ENCODE measurements at regions not wholly inside any gene's neighbourhood (a gene's known extent, or its start where the extent isn't known, plus 50 kb on each side); places are given as distances from the start of the nearest gene placed in this dataset.

- no peaks in the 10 kb centered on the region for H3K36me3 ChIP-seq (ENCODE audit: insufficient read depth)
- H4K20me1 ChIP-seq (replicated peaks; ENCODE audit: insufficient read depth), result no peaks in the 10 kb centered on the region
- H3K27ac ChIP-seq (ENCODE audit: low read depth), result no peak overlapping the region
- no peaks in the 10 kb centered on the region for H3K4me1 ChIP-seq (ENCODE audit: insufficient read depth)
- no peaks in the 10 kb centered on the region for H3K79me2 ChIP-seq (replicated peaks; ENCODE audit: insufficient read depth)
- no peaks in the 10 kb centered on the region for H3K9me2 ChIP-seq (ENCODE audit: insufficient read depth)
- H3F3A ChIP-seq (replicated peaks; ENCODE audit: low read depth), result no peaks in the 10 kb centered on the region
- H3K27me3 ChIP-seq (ENCODE audit: insufficient read depth), result no peaks in the 10 kb centered on the region
- ATAC-seq (no peak), DNase-seq (ENCODE audit: low spot score) (no peak)
- H3K4me3 ChIP-seq, result no peak overlapping the region
- no peak for TF ChIP-seq POLR2AphosphoS5 (IDR thresholded peaks at IDR 0.05; ENCODE audit: low read depth)
- Mint-ChIP-seq H3K4me1 (no peaks in the 10 kb centered on the region), H3K27ac (no peak overlapping the region), H3K9me3 (no peaks in the 10 kb centered on the region), H3K4me3 (no peak overlapping the region), H3K36me3 (ENCODE audit: low read depth) (no peaks in the 10 kb centered on the region), H3K27me3 (ENCODE audit: insufficient read depth, low read depth, poor library complexity) (no peaks in the 10 kb centered on the region)
- H3K4me2 ChIP-seq, result no peak overlapping the region
- no peak overlapping the region for H2AFZ ChIP-seq
Measured at GRCh38 chr14:30227876-30228275, 300.2 kb upstream of the PRKD1 start.

GRCh38 chr14:30230719-30231118 lies 303.1 kb upstream of the PRKD1 start:
- no peaks in the 10 kb centered on the region for H4K20me1 ChIP-seq (replicated peaks; ENCODE audit: insufficient read depth)
- no peak overlapping the region for H3K27ac Mint-ChIP-seq

GRCh38 chr14:30234966-30235365 lies 307.3 kb upstream of the PRKD1 start:
- H3K27me3 ChIP-seq (ENCODE audit: insufficient read depth), result no peaks in the 10 kb centered on the region
- H3K4me3 Mint-ChIP-seq, result no peak overlapping the region
- H3K4me1 ChIP-seq (ENCODE audit: insufficient read depth), result peaks cover 7% of the 10 kb centered on the region; the same call in 1 of the 2 replicates
- no peaks in the 10 kb centered on the region for H4K20me1 ChIP-seq (replicated peaks; ENCODE audit: insufficient read depth)
- H3K9me3 Mint-ChIP-seq, result no peaks in the 10 kb centered on the region
- H3K79me2 ChIP-seq (replicated peaks; ENCODE audit: insufficient read depth), result no peaks in the 10 kb centered on the region
- H3K27ac Mint-ChIP-seq, result no peak overlapping the region
- H3K36me3 ChIP-seq (ENCODE audit: insufficient read depth), result no peaks in the 10 kb centered on the region
- H3K9me2 ChIP-seq (ENCODE audit: insufficient read depth), result peaks cover 23% of the 10 kb centered on the region; the same call in 1 of the 2 replicates
- H3K4me1 Mint-ChIP-seq, result peaks cover 12% of the 10 kb centered on the region
- ATAC-seq (no peak), DNase-seq (ENCODE audit: low spot score) (no peak)
- H3K4me3 ChIP-seq, result no peak overlapping the region
- no peaks in the 10 kb centered on the region for H3K36me3 Mint-ChIP-seq (ENCODE audit: low read depth)
- H3K27me3 Mint-ChIP-seq (ENCODE audit: insufficient read depth, low read depth, poor library complexity), result peaks cover 2% of the 10 kb centered on the region
- H3F3A ChIP-seq (replicated peaks; ENCODE audit: low read depth), result no peaks in the 10 kb centered on the region
- H3K4me2 ChIP-seq, result no peak overlapping the region
- no peak overlapping the region for H2AFZ ChIP-seq
- H3K27ac ChIP-seq (ENCODE audit: low read depth), result no peak overlapping the region
- TF ChIP-seq, protein P1, sequence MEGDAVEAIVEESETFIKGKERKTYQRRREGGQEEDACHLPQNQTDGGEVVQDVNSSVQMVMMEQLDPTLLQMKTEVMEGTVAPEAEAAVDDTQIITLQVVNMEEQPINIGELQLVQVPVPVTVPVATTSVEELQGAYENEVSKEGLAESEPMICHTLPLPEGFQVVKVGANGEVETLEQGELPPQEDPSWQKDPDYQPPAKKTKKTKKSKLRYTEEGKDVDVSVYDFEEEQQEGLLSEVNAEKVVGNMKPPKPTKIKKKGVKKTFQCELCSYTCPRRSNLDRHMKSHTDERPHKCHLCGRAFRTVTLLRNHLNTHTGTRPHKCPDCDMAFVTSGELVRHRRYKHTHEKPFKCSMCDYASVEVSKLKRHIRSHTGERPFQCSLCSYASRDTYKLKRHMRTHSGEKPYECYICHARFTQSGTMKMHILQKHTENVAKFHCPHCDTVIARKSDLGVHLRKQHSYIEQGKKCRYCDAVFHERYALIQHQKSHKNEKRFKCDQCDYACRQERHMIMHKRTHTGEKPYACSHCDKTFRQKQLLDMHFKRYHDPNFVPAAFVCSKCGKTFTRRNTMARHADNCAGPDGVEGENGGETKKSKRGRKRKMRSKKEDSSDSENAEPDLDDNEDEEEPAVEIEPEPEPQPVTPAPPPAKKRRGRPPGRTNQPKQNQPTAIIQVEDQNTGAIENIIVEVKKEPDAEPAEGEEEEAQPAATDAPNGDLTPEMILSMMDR (conservative IDR thresholded peaks at IDR 0.05; ENCODE audit: low read depth in 2 of 2), result no peak
- TF ChIP-seq EZH2phosphoT487 (IDR thresholded peaks at IDR 0.05; ENCODE audit: unreplicated experiment) (no peak), ZNF114 (CRISPR knock-in tag; IDR thresholded peaks at IDR 0.05) (no peak), JUNB (IDR thresholded peaks at IDR 0.05; ENCODE audit: unreplicated experiment) (no peak)
- TF ChIP-seq, protein P2, sequence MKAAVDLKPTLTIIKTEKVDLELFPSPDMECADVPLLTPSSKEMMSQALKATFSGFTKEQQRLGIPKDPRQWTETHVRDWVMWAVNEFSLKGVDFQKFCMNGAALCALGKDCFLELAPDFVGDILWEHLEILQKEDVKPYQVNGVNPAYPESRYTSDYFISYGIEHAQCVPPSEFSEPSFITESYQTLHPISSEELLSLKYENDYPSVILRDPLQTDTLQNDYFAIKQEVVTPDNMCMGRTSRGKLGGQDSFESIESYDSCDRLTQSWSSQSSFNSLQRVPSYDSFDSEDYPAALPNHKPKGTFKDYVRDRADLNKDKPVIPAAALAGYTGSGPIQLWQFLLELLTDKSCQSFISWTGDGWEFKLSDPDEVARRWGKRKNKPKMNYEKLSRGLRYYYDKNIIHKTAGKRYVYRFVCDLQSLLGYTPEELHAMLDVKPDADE (IDR thresholded peaks at IDR 0.05), result no peak

More at GRCh38 chr14:30230719-30231118, 303.1 kb upstream of the PRKD1 start:
- no peak overlapping the region for H3K4me3 Mint-ChIP-seq
- TF ChIP-seq, protein P1 (conservative IDR thresholded peaks at IDR 0.05; ENCODE audit: low read depth in 2 of 2), result no peak
- TF ChIP-seq EZH2phosphoT487 (IDR thresholded peaks at IDR 0.05; ENCODE audit: unreplicated experiment) (no peak), ZNF331 (CRISPR knock-in tag; IDR thresholded peaks at IDR 0.05; ENCODE audit: low read depth) (no peak), EZH2 (IDR thresholded peaks at IDR 0.05; ENCODE audit: low read depth, unreplicated experiment) (no peak), JUNB (IDR thresholded peaks at IDR 0.05; ENCODE audit: unreplicated experiment) (no peak), STAT1 (IDR thresholded peaks at IDR 0.05; ENCODE audit: unreplicated experiment) (no peak), NANOG (IDR thresholded peaks at IDR 0.05; ENCODE audit: borderline replicate concordance) (no peak)
- TF ChIP-seq, protein P2 (IDR thresholded peaks at IDR 0.05), result no peak
- no peaks in the 10 kb centered on the region for H3K36me3 Mint-ChIP-seq (ENCODE audit: low read depth)
- Histone ChIP-seq H3K4me1 (ENCODE audit: insufficient read depth) (no peaks in the 10 kb centered on the region), H3K4me3 (no peak overlapping the region), H3K27ac (ENCODE audit: low read depth) (no peak overlapping the region), H3K79me2 (replicated peaks; ENCODE audit: insufficient read depth) (no peaks in the 10 kb centered on the region), H3K4me2 (no peak overlapping the region), H3K9me2 (ENCODE audit: insufficient read depth) (peaks cover 8% of the 10 kb centered on the region; the same call in 1 of the 2 replicates), H3F3A (replicated peaks; ENCODE audit: low read depth) (no peaks in the 10 kb centered on the region), H3K36me3 (ENCODE audit: insufficient read depth) (no peaks in the 10 kb centered on the region), H3K27me3 (ENCODE audit: insufficient read depth) (no peaks in the 10 kb centered on the region), H2AFZ (no peak overlapping the region)
- H3K4me1 Mint-ChIP-seq, result no peaks in the 10 kb centered on the region
- H3K27me3 Mint-ChIP-seq (ENCODE audit: insufficient read depth, low read depth, poor library complexity), result no peaks in the 10 kb centered on the region
- DNase-seq (ENCODE audit: low spot score) (no peak), ATAC-seq (no peak)
- H3K9me3 Mint-ChIP-seq, result no peaks in the 10 kb centered on the region

All from GM23338 (cell line).